Neutrophil (primary cell): ENCODE measurements at regions not wholly inside any gene's neighbourhood (a gene's known extent, or its start where the extent isn't known, plus 50 kb on each side); places are given as distances from the start of the nearest gene placed in this dataset.

Source experiments
- H3K27ac ChIP-seq: fragments of 200-600 bp; sonication (generic); 2 replicates; pipeline ENCODE4 v1.5.1; 2016; ENCODE audit warnings: mild to moderate bottlenecking, moderate library complexity
- H3K27me3 ChIP-seq: fragments of 200-600 bp; sonication (generic); 2 replicates; pipeline ENCODE4 v1.6.0; 2016; ENCODE audit warnings: mild to moderate bottlenecking
- H3K36me3 ChIP-seq: fragments of 200-600 bp; sonication (generic); 2 replicates; pipeline ENCODE4 v1.5.1; 2017
- H3K4me1 ChIP-seq, 2 experiments: fragments of 200-600 bp in 1 of 2; sonication (generic) in 1 of 2; 1 replicate in 1 of 2; 2 replicates in 1 of 2; pipeline versions ENCODE4 v1.5.1 to v1.6.1; 2013 to 2016; ENCODE audit warnings: low read depth in 1 of 2, low read length in 1 of 2, mild to moderate bottlenecking in 1 of 2, moderate library complexity in 1 of 2; ENCODE audit not compliant: control insufficient read depth in 1 of 2, insufficient read depth in 1 of 2
- H3K4me3 ChIP-seq, 2 experiments: fragments of 200-600 bp in 1 of 2; sonication (generic) in 1 of 2; 1 replicate in 1 of 2; 2 replicates in 1 of 2; pipeline ENCODE4 v1.5.1; 2013 to 2016; ENCODE audit warnings: low read depth in 1 of 2, low read length in 1 of 2, mild to moderate bottlenecking in 1 of 2, moderate library complexity in 1 of 2
- H3K9me3 ChIP-seq: fragments of 200-600 bp; sonication (generic); 2 replicates; pipeline ENCODE4 v1.5.1; 2016
- CTCF ChIP-seq: fragments of 200-600 bp; sonication (generic); IDR thresholded peaks from 2 replicates; pipeline ENCODE4 v1.5.1; 2016; ENCODE audit warnings: antibody characterized with exemption

GRCh38 chr6:150745896-150746295 lies 119.6 kb upstream of the MTHFD1L start:
- peaks cover 9% of the 10 kb centered on the region for H3K27me3 ChIP-seq
- H3K4me3 ChIP-seq: no peak overlapping the region
- H3K27ac ChIP-seq: no peak overlapping the region
- TF ChIP-seq CTCF: no peak
- H3K4me1 ChIP-seq: no peaks in the 10 kb centered on the region
- H3K36me3 ChIP-seq: no peaks in the 10 kb centered on the region
- H3K9me3 ChIP-seq: no peaks in the 10 kb centered on the region

- Histone ChIP-seq H3K27me3 (peaks cover 9% of the 10 kb centered on the region), H3K27ac (no peak overlapping the region), H3K4me1 (no peaks in the 10 kb centered on the region), H3K4me3 (no peak overlapping the region), H3K36me3 (no peaks in the 10 kb centered on the region), H3K9me3 (no peaks in the 10 kb centered on the region)
- no peak for TF ChIP-seq CTCF
Observed at GRCh38 chr6:150747155-150747554, 118.3 kb upstream of the MTHFD1L start.

- Histone ChIP-seq H3K36me3 (no peaks in the 10 kb centered on the region), H3K4me1 (no peaks in the 10 kb centered on the region), H3K9me3 (no peaks in the 10 kb centered on the region), H3K27me3 (peaks cover 9% of the 10 kb centered on the region), H3K4me3 (no peak overlapping the region), H3K27ac (no peak overlapping the region)
- TF ChIP-seq CTCF: no peak
Observed at GRCh38 chr6:150749091-150749670, 116.3 kb upstream of the MTHFD1L start.

- Histone ChIP-seq H3K4me1 (no peaks in the 10 kb centered on the region), H3K4me3 (no peak overlapping the region), H3K9me3 (no peaks in the 10 kb centered on the region), H3K27me3 (peaks cover 9% of the 10 kb centered on the region), H3K27ac (no peak overlapping the region), H3K36me3 (no peaks in the 10 kb centered on the region)
- no peak for TF ChIP-seq CTCF
Observed at GRCh38 chr6:150751296-150751695, 114.2 kb upstream of the MTHFD1L start.

GRCh38 chr6:150752409-150752808 lies 113.1 kb upstream of the MTHFD1L start:
- Histone ChIP-seq H3K9me3 (no peaks in the 10 kb centered on the region), H3K36me3 (no peaks in the 10 kb centered on the region), H3K4me1 (no peaks in the 10 kb centered on the region), H3K27me3 (no peaks in the 10 kb centered on the region), H3K27ac (no peak overlapping the region), H3K4me3 (no peak overlapping the region)
- no peak for TF ChIP-seq CTCF
